Lung (tissue), 11 donors: ENCODE measurements at regions not wholly inside any gene's neighbourhood (a gene's known extent, or its start where the extent isn't known, plus 50 kb on each side); places are given as distances from the start of the nearest gene placed in this dataset.

Experiments used
- ATAC-seq: fragments of 200-7000 bp; cut with Tn5 transposase; one replicate; pipeline ENCODE4 v1.9.1; 2020; ENCODE audit warnings: moderate number of reproducible peaks; ENCODE audit not compliant: insufficient read depth, low FRiP score
- DNase-seq, 3 donors: peaks; one replicate each; pipeline ENCODE4 v3.0.0-alpha.2; 2013 to 2017
- H3K27ac ChIP-seq, 2 donors: one replicate each; pipeline ENCODE4 v1.5.1; 2013; ENCODE audit warnings: mild to moderate bottlenecking in 2 of 2, moderate library complexity in 2 of 2, control low read depth in 1 of 2, inconsistent platforms in 1 of 2, low read depth in 1 of 2, low read length in 1 of 2
- H3K27me3 ChIP-seq, 3 donors: one replicate each; pipeline ENCODE4 v1.5.1; 2013; ENCODE audit warnings: low read length in 2 of 3; ENCODE audit not compliant: control insufficient read depth in 3 of 3, insufficient read depth in 3 of 3
- H3K36me3 ChIP-seq, 4 donors: one replicate each; pipeline ENCODE4 v1.5.1; 2013; ENCODE audit warnings: low read length in 4 of 4, mild to moderate bottlenecking in 1 of 4, moderate library complexity in 1 of 4; ENCODE audit not compliant: control insufficient read depth in 4 of 4, insufficient read depth in 4 of 4
- H3K4me1 ChIP-seq, 5 donors: one replicate each; pipeline ENCODE4 v1.5.1; 2013; ENCODE audit warnings: low read length in 5 of 5, mild to moderate bottlenecking in 2 of 5, moderate library complexity in 1 of 5; ENCODE audit not compliant: control insufficient read depth in 5 of 5, insufficient read depth in 5 of 5
- H3K4me3 ChIP-seq: one replicate; pipeline ENCODE4 v1.5.1; 2013; ENCODE audit warnings: mild to moderate bottlenecking, control low read depth, moderate library complexity
- H3K9ac ChIP-seq, 2 donors: one replicate each; pipeline ENCODE4 v1.5.1; 2013; ENCODE audit warnings: low read length in 2 of 2, control low read depth in 1 of 2; ENCODE audit not compliant: insufficient read depth in 1 of 2
- H3K9me3 ChIP-seq, 4 donors: one replicate each; pipeline ENCODE4 v1.5.1; 2013; ENCODE audit warnings: low read length in 3 of 4, mild to moderate bottlenecking in 1 of 4, moderate library complexity in 1 of 4; ENCODE audit not compliant: control insufficient read depth in 4 of 4, insufficient read depth in 3 of 4
- CTCF ChIP-seq: IDR thresholded peaks from 2 replicates; pipeline ENCODE4 v1.5.1; 2012; ENCODE audit warnings: mild to moderate bottlenecking; ENCODE audit errors: control extremely low read depth, extremely low read depth
- WGBS, 2 donors: extraction: QIAGEN DNeasy Blood & Tissue Kit; methylation state at CpG; one replicate each; pipeline ENCODE4 v1.1.7; 2013; 5-methylcytosine and 5-hydroxymethylcytosine counted together
- donor health status: control.
- donor health status: control.
- donor health status: Bipolar disorder and iron deficiency.
- donor health status: healthy.
- donor health status: DM: yes; HTN: yes; CAD: no.

DNA sequence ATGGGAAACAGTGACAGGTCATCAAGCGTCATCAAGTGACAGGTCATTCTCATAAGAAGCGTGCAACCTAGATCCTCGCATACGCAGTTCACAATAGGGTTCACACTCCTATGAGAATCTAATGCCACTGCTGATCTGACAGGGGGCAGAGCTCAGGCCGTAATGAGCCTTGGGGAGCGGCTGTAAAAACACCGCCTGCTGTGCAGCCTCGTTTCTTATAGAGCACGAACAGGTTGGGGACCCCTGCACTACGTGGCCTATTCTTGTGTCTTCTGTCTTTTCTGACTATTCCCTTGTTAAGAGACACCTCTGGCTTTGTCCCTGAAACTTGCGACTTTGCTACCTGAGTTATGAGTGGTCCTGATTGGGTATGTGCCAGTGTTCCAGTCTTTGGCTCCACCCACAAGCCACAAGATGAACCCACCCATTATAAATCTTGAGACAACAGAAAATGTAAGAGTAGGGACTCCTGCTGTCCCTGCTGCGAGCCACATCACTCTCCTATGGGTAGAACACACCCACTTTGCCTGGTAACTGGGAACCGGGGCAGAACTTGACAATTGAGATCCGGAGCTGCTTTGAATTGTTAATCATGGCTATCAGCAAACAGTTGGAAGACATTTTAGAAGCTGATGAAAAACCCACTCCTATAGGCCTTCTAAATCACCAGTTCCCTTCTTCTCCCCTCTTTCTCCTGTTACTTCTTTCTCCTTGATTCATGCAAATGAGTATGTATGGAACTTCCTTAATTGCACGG is 55.8 kb upstream of the EXOC4 start:
- H3K36me3 ChIP-seq, result no peaks in the 10 kb centered on the region
- WGBS, 2 donors, result 58% methylated on average over 15 of the region's 15 CpGs
- ATAC-seq (no peak), DNase-seq (no peak)
- H3K4me1 ChIP-seq, result no peaks in the 10 kb centered on the region
- H3K9me3 ChIP-seq, result peaks cover 0 to 7% (median 0%) of the 10 kb centered on the region in 4 donors
- TF ChIP-seq CTCF, result no peak
- no peak overlapping the region for H3K9ac ChIP-seq
- H3K27ac ChIP-seq, result no peak overlapping the region
- peaks cover 0 to 3% (median 0%) of the 10 kb centered on the region in 3 donors for H3K27me3 ChIP-seq
- no peak overlapping the region for H3K4me3 ChIP-seq

DNA sequence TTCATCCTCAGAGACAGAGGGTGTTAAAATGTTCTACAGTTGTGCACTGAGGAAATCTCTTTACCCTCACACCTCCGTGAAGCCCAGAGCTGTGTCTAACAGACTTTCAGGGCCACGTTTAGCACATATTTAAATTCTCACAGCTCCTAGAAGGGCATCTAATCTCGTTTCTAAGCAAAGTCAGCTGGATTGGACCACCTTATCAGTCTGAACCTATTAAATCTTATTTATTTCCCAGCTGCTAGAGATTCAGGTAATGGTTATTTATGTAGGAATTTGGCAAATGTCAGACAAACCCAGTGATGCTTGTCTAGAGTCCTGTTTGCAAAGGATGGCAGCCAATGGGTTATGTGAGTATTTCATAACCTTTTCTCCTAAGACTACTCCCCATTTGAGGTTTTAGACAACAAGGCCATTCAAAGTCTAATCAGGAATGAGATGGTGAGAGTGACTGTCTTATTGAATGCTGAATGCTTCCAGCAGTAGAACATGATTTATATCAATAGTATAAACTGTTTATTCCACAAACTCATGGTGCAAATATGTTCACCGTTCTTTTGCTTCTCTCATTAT is 54.8 kb upstream of the EXOC4 start:
- peaks cover 0 to 7% (median 0%) of the 10 kb centered on the region in 4 donors for H3K9me3 ChIP-seq
- no peak overlapping the region for H3K4me3 ChIP-seq
- DNase-seq (no peak), ATAC-seq (no peak)
- H3K9ac ChIP-seq, result no peak overlapping the region
- TF ChIP-seq CTCF, result no peak
- H3K4me1 ChIP-seq, result no peaks in the 10 kb centered on the region
- peaks cover 0 to 3% (median 0%) of the 10 kb centered on the region in 3 donors for H3K27me3 ChIP-seq
- H3K27ac ChIP-seq, result no peak overlapping the region
- 50 to 59% methylated on average over 4 of the region's 4 CpGs for WGBS, 2 donors
- no peaks in the 10 kb centered on the region for H3K36me3 ChIP-seq

GRCh38 chr7:133199831-133200230 is 53.0 kb upstream of the EXOC4 start:
- no peak for TF ChIP-seq CTCF
- no peak for ATAC-seq
- H3K36me3 ChIP-seq, result no peaks in the 10 kb centered on the region

More at GRCh38 chr7:133199831-133200230, 53.0 kb upstream of the EXOC4 start:
- Histone ChIP-seq H3K27me3 (peaks cover 0 to 3% (median 0%) of the 10 kb centered on the region in 3 donors), H3K4me3 (no peak overlapping the region), H3K27ac (no peak overlapping the region), H3K4me1 (no peaks in the 10 kb centered on the region), H3K9ac (no peak overlapping the region), H3K9me3 (no peaks in the 10 kb centered on the region)
- 89 to 94% methylated on average over 2 of the region's 2 CpGs for WGBS, 2 donors
- no peak for DNase-seq
